Renal pelvis (tissue), 1 donor: ENCODE measurements at regions not wholly inside any gene's neighbourhood (a gene's known extent, or its start where the extent isn't known, plus 50 kb on each side); places are given as distances from the start of the nearest gene placed in this dataset.

ENCODE experiments used
- DNase-seq: peaks from one replicate; pipeline ENCODE4 v3.0.0-alpha.2; 2013

DNA sequence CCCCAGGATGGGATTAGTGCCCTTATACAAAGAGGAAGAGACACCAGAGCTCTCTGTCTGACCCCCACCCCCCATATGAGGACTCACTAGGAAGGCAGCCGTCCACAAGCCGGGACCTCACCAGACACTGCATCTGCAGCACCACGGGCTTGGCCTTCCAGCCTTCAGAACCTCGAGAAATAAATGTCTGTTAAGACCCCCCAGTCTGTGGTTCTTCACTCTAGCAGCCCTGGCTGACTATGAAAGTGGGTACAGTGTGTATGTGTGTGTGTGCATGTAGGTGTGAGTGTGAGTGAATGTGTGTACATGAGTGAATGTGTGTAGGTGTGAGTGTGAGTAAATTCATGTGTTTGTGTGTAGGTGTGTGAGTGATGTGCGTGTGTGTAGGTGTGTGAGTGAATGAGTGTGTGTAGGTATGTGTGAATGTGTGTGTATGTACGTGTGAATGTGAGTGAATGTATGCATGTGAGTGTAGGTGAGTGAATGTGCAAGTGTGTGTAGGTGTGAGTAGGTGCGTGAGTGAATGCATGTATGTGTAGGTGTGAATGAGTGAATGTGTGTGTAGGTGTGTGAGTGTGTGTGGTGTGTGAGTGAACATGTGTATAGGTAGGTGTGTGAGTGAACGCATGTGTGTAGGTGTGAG lies 201.6 kb upstream of the ZNF536 start:
- no peak for DNase-seq

GRCh38 chr19:30171138-30171635 lies 201.0 kb upstream of the ZNF536 start:
- no peak for DNase-seq

GRCh38 chr19:30171795-30172612 lies 200.2 kb upstream of the ZNF536 start:
- DNase-seq = no peak

GRCh38 chr19:30172613-30173242 lies 199.5 kb upstream of the ZNF536 start:
- no peak for DNase-seq

DNA sequence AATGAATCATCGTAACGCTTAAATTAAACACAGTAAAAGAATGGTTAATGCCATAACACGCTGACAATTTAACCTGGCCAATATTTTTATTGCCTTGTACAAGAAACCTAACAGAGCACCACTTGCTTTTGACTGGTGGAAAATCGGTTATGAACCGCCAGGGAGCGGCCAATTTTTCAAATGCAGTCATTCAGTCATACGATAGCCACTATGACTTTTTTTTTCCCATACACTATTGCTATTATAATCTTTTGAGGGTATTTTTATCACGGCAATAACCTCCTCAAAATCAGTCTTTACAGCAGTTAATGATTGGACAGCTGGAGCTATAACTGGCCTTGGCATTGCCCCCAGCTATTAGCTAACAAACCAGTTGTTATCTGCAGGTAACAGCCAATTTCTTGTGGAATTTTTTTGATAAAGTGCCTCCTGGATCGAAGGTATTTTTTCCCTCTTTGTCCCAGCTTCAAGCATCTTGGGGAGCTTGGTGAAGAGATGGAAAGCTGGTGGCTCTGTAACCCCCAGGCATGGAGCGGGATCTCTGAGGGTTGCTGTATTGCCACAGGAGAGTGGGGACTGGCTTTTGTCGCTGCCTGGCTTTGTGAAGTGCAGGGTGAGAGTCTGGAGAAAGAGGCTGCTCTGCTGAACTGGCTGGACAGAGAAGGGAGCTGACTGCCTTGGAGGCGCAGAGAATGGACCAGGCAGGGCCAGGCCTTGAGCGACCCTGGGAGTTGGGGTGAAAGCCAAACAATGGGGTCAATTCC lies 198.4 kb upstream of the ZNF536 start:
- DNase-seq = no peak

- DNase-seq = no peak
Observed at GRCh38 chr19:30174357-30174645, 197.9 kb upstream of the ZNF536 start.

DNA sequence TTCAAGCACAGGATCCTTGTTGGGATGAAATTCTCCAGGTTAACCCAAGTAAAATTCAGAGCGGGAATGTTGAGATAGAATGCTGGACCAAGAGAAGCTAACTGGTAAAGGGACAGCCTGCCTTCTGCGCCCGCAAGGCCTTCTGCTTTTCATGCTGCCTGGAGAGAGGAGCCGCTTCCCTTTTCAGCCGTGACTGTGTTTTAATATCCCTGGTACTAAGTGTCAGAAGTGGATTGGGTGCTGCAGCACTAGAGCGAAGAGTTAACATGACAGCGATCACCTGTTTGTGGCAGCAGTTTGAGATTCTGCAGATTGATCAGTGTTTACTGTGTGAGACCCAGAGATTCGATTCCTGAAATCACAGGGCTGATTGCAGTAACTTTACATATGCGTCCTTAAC lies 197.4 kb upstream of the ZNF536 start:
- no peak for DNase-seq

DNA sequence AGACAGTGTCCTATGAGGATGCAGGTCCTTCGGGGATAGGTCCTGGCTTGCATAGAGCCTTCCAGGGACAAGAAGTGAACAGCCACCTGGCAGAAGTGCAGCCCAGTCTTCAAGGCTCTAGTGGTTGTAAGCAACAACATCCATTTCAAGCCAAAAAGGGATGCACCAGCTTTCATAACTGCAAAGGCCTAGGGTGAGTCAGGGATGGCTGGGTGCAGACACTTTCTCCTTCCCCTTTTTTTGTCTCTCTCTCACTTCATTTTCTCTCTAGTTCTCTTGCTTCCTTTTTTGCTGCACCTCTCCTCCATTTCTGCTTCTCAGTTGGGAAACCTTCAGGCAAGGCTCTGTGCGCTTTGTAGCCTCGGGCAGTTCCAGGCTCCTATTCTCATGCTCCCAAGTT lies 196.2 kb upstream of the ZNF536 start:
- DNase-seq = no peak

GRCh38 chr19:30178721-30179402 lies 193.3 kb upstream of the ZNF536 start:
- DNase-seq = no peak

GRCh38 chr19:30180691-30181090 lies 191.5 kb upstream of the ZNF536 start:
- no peak for DNase-seq

GRCh38 chr19:30183807-30184490 lies 188.2 kb upstream of the ZNF536 start:
- no peak for DNase-seq

- no peak for DNase-seq
Observed at GRCh38 chr19:30202060-30202600, 170.1 kb upstream of the ZNF536 start.

- DNase-seq = no peak
Observed at GRCh38 chr19:30204721-30205120, 167.5 kb upstream of the ZNF536 start.

DNA sequence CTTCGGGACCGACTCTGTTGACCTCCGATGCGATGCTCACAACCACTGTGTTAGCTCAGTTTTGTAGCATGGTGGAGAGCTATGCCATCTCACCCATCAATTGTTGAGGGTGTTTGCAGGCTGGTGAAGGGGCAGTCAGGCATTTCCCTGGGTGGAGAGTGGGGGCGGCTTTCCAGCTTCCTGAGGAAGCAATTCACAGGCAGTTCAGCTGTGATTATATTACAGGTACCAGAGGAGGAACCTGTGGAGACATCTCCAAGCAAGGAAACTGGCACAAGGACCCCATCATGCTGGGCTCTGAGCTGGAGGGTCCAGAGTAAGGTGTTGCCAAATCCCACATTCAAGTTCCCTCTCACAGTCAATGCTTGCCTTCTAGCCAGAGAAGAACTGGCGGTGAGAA lies 166.0 kb upstream of the ZNF536 start:
- DNase-seq = no peak

GRCh38 chr19:30207357-30207756 lies 164.8 kb upstream of the ZNF536 start:
- DNase-seq = no peak

GRCh38 chr19:30208436-30209060 lies 163.6 kb upstream of the ZNF536 start:
- DNase-seq = no peak

- no peak for DNase-seq
Observed at GRCh38 chr19:30209617-30210600, 162.3 kb upstream of the ZNF536 start.

DNA sequence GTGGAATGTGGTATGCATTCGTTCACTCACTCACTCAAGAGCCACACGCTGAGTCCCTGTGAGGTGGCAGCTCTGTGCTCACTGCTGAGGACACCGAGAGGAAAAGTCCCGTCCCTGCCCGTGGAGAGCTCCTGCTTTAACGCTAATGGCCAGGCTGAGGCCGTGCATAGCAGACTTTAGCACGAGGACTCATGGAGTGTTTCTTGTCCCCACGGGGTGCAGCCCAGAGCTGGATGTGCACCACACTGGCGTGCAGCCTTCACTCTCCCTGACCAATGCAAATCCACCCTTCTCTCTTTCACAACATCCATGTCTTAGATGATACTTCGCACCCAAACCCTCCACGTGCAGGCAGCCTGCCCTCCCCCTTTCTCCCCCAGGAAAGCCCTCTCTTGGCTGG lies 159.6 kb upstream of the ZNF536 start:
- DNase-seq = no peak

- no peak for DNase-seq
Observed at GRCh38 chr19:30214651-30215051, 157.5 kb upstream of the ZNF536 start.
